Fibroblast of lung (primary cell): ENCODE measurements at regions not wholly inside any gene's neighbourhood (a gene's known extent, or its start where the extent isn't known, plus 50 kb on each side); places are given as distances from the start of the nearest gene placed in this dataset.

Source experiments
- DNase-seq, 2 donors: peaks; one replicate each; pipeline versions ENCODE4 v3.0.0 to v3.0.0-alpha.2; 2010; ENCODE audit warnings: low read depth in 2 of 2
- H2AFZ ChIP-seq: 2 replicates; pipeline ENCODE4 v1.5.1; 2012; ENCODE audit warnings: low read length, control low read depth, inconsistent platforms
- H3K27ac ChIP-seq: 2 replicates; pipeline ENCODE4 v1.5.1; 2011; ENCODE audit warnings: low read length, control low read depth; ENCODE audit not compliant: insufficient read depth
- H3K27me3 ChIP-seq: 2 replicates; pipeline ENCODE4 v1.5.1; 2011; ENCODE audit warnings: mild to moderate bottlenecking, low read length; ENCODE audit not compliant: control insufficient read depth, insufficient read depth
- H3K36me3 ChIP-seq: 2 replicates; pipeline ENCODE4 v1.5.1; 2011; ENCODE audit warnings: low read length; ENCODE audit not compliant: control insufficient read depth, insufficient read depth
- H3K4me1 ChIP-seq: 2 replicates; pipeline ENCODE4 v1.5.1; 2011; ENCODE audit warnings: low read length; ENCODE audit not compliant: control insufficient read depth, insufficient read depth; ENCODE audit errors: extremely low read depth
- H3K4me2 ChIP-seq: 2 replicates; pipeline ENCODE4 v1.5.1; 2011; ENCODE audit warnings: low read length, control low read depth; ENCODE audit not compliant: insufficient read depth; ENCODE audit errors: extremely low read depth
- H3K4me3 ChIP-seq, 4 experiments: fragments of 200-600 bp in 1 of 4; sonication (generic) in 1 of 4; replicated peaks in 1 of 4; 2 replicates each; pipeline ENCODE4 v1.5.1; 2011 to 2016; ENCODE audit warnings: low read length in 4 of 4, low read depth in 3 of 4, mild to moderate bottlenecking in 3 of 4, control low read depth in 2 of 4, inconsistent platforms in 1 of 4, mixed read lengths in 1 of 4; ENCODE audit not compliant: insufficient read depth in 1 of 4; ENCODE audit errors: control extremely low read depth in 1 of 4
- H3K79me2 ChIP-seq: 2 replicates; pipeline ENCODE4 v1.5.1; 2012; ENCODE audit warnings: mild to moderate bottlenecking, low read length, inconsistent platforms; ENCODE audit not compliant: control insufficient read depth, insufficient read depth
- H3K9ac ChIP-seq: 2 replicates; pipeline ENCODE4 v1.5.1; 2011; ENCODE audit warnings: mild to moderate bottlenecking, low read length, control low read depth; ENCODE audit not compliant: insufficient read depth
- H3K9me3 ChIP-seq: 2 replicates; pipeline ENCODE4 v1.5.1; 2012; ENCODE audit warnings: low read depth, low read length; ENCODE audit not compliant: control insufficient read depth, insufficient read depth
- H4K20me1 ChIP-seq: 2 replicates; pipeline ENCODE4 v1.5.1; 2011; ENCODE audit warnings: low read length; ENCODE audit not compliant: control insufficient read depth, insufficient read depth; ENCODE audit errors: extremely low read depth
- CTCF ChIP-seq, 2 donors: IDR thresholded peaks in 1 of 2; conservative IDR thresholded peaks in 1 of 2; 1 replicate in 1 of 2; 2 replicates in 1 of 2; pipeline ENCODE4 v1.5.1; 2011 to 2012; ENCODE audit warnings: low read length in 2 of 2, control low read depth in 1 of 2, inconsistent platforms in 1 of 2, low read depth in 1 of 2, mild to moderate bottlenecking in 1 of 2
- EZH2 ChIP-seq: IDR thresholded peaks from 2 replicates; pipeline ENCODE4 v1.5.1; 2012; ENCODE audit warnings: low read length, control low read depth, mild to moderate bottlenecking; ENCODE audit errors: missing control alignments

- no peaks in the 10 kb centered on the region for H3K36me3 ChIP-seq
- DNase-seq, result peak in 1 of 2 donors; percentile 33
- no peak overlapping the region for H3K4me3 ChIP-seq
- peaks cover 5% of the 10 kb centered on the region for H3K4me1 ChIP-seq
- H3K4me2 ChIP-seq, result no peak overlapping the region
- H3K9ac ChIP-seq, result no peak overlapping the region
- H4K20me1 ChIP-seq, result no peaks in the 10 kb centered on the region
- H3K79me2 ChIP-seq, result no peaks in the 10 kb centered on the region
- peaks cover 2% of the 10 kb centered on the region for H3K27me3 ChIP-seq
- no peak overlapping the region for H3K27ac ChIP-seq
- no peak overlapping the region for H2AFZ ChIP-seq
- TF ChIP-seq EZH2, result no peak
- no peak for TF ChIP-seq CTCF (conservative IDR thresholded peaks at IDR 0.05 in 1 of 2, IDR thresholded peaks at IDR 0.05 in 1 of 2; ENCODE audit: low read depth in 1 of 2, low read length in 2 of 2)
- no peaks in the 10 kb centered on the region for H3K9me3 ChIP-seq
Observed at GRCh38 chr4:108361886-108362285, 193.2 kb upstream of the LEF1 start.

GRCh38 chr4:108361446-108361820 lies 192.7 kb upstream of the LEF1 start:
- Histone ChIP-seq H3K27ac (no peak overlapping the region), H2AFZ (peak overlapping the region; percentile 52)

GRCh38 chr4:108360754-108361445 lies 192.2 kb upstream of the LEF1 start:
- DNase-seq, result peak; percentile 31 to 98
- Histone ChIP-seq H3K9ac (no peak overlapping the region), H2AFZ (peak overlapping the region; percentile 52), H3K9me3 (no peaks in the 10 kb centered on the region), H3K4me3 (peak overlapping the region in 1 of 4 experiments; percentile 4), H3K27ac (no peak overlapping the region), H3K4me1 (peaks cover 5% of the 10 kb centered on the region), H3K79me2 (no peaks in the 10 kb centered on the region), H3K4me2 (peak overlapping the region; percentile 67), H3K27me3 (peaks cover 2% of the 10 kb centered on the region), H3K36me3 (no peaks in the 10 kb centered on the region), H4K20me1 (no peaks in the 10 kb centered on the region)
- no peak for TF ChIP-seq EZH2
- no peak for TF ChIP-seq CTCF (conservative IDR thresholded peaks at IDR 0.05 in 1 of 2, IDR thresholded peaks at IDR 0.05 in 1 of 2; ENCODE audit: low read depth in 1 of 2, low read length in 2 of 2)

More at GRCh38 chr4:108361446-108361820, 192.7 kb upstream of the LEF1 start:
- H3K36me3 ChIP-seq, result no peaks in the 10 kb centered on the region
- H3K27me3 ChIP-seq, result peaks cover 2% of the 10 kb centered on the region
- H3K9ac ChIP-seq, result no peak overlapping the region
- no peak overlapping the region for H3K4me2 ChIP-seq
- no peak for TF ChIP-seq CTCF (conservative IDR thresholded peaks at IDR 0.05 in 1 of 2, IDR thresholded peaks at IDR 0.05 in 1 of 2; ENCODE audit: low read depth in 1 of 2, low read length in 2 of 2)
- TF ChIP-seq EZH2, result no peak
- H3K79me2 ChIP-seq, result no peaks in the 10 kb centered on the region
- H3K4me1 ChIP-seq, result peaks cover 5% of the 10 kb centered on the region
- H4K20me1 ChIP-seq, result no peaks in the 10 kb centered on the region
- H3K4me3 ChIP-seq, result no peak overlapping the region
- DNase-seq, result peak in 1 of 2 donors; percentile 32
- no peaks in the 10 kb centered on the region for H3K9me3 ChIP-seq
